ENCODE measurements at regions not wholly inside any gene's neighbourhood (a gene's known extent, or its start where the extent isn't known, plus 50 kb on each side); places are given as distances from the start of the nearest gene placed in this dataset.

GRCh38 chr15:62957130-62957529 is 85.4 kb upstream of the TPM1 start:
- H3K4me3 ChIP-seq (replicated peaks; ENCODE audit: insufficient read depth, low read length) = no peak overlapping the region

DNA sequence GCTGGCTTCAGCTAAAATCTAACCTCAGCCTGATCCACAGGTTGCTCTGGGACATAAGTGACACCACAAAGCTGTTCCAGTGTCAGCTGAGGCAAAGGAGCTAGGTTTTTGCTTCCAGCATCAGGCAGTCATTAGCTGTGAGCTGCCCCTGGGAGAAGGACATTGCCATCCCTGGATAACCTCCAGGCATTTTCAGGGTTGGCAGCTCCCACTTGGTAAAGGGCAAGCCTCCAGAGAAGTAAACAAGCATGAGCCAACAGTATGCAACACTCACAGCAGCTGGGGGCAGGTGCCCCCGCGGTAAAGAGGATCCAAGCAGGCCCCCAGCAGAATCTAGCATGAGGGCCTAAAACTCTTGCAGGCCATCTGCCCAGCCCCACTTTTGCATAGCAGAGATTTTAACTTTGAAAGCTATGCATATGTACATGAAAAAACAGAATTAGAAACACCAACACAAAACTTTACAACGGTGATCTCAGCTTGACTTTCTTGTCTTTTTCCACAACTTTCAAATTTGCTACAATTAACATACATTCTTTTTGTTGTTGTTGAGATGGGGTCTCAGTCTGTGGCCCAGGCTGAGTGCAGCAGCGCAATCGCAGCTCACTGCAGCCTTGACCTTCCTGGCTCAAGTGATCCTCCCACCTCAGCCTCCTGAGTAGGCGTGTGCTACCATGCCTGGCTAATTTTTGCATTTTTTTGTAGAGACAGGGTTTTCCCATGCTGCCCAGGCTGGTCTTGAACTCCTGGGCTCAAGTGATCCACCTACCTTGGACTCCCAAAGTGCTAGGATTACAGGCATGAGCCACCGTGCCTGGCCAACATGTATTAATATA is 83.8 kb upstream of the TPM1 start:
- H3K4me3 ChIP-seq (replicated peaks; ENCODE audit: insufficient read depth, low read length) = no peak overlapping the region
- no peaks in the 10 kb centered on the region for H3K27me3 ChIP-seq (ENCODE audit: insufficient read depth, poor library complexity, severe bottlenecking)
- DNase-seq (ENCODE audit: low read depth in 1 of 2, low spot score in 1 of 2) = no peak
- H3K27ac ChIP-seq (replicated peaks) = no peak overlapping the region
- TF ChIP-seq, protein P1, sequence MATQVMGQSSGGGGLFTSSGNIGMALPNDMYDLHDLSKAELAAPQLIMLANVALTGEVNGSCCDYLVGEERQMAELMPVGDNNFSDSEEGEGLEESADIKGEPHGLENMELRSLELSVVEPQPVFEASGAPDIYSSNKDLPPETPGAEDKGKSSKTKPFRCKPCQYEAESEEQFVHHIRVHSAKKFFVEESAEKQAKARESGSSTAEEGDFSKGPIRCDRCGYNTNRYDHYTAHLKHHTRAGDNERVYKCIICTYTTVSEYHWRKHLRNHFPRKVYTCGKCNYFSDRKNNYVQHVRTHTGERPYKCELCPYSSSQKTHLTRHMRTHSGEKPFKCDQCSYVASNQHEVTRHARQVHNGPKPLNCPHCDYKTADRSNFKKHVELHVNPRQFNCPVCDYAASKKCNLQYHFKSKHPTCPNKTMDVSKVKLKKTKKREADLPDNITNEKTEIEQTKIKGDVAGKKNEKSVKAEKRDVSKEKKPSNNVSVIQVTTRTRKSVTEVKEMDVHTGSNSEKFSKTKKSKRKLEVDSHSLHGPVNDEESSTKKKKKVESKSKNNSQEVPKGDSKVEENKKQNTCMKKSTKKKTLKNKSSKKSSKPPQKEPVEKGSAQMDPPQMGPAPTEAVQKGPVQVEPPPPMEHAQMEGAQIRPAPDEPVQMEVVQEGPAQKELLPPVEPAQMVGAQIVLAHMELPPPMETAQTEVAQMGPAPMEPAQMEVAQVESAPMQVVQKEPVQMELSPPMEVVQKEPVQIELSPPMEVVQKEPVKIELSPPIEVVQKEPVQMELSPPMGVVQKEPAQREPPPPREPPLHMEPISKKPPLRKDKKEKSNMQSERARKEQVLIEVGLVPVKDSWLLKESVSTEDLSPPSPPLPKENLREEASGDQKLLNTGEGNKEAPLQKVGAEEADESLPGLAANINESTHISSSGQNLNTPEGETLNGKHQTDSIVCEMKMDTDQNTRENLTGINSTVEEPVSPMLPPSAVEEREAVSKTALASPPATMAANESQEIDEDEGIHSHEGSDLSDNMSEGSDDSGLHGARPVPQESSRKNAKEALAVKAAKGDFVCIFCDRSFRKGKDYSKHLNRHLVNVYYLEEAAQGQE (IDR thresholded peaks at IDR 0.05; ENCODE audit: insufficient replicate concordance, low read depth) = no peak
- no peak for TF ChIP-seq CTCF (IDR thresholded peaks at IDR 0.05; ENCODE audit: insufficient read depth, low read length)
- no peak for TF ChIP-seq POLR2AphosphoS5 (IDR thresholded peaks at IDR 0.05; ENCODE audit: low read depth)

More at GRCh38 chr15:62957130-62957529, 85.4 kb upstream of the TPM1 start:
- Histone ChIP-seq H3K27me3 (ENCODE audit: insufficient read depth, poor library complexity, severe bottlenecking) (no peaks in the 10 kb centered on the region), H3K27ac (replicated peaks) (no peak overlapping the region)
- no peak for DNase-seq (ENCODE audit: low read depth in 1 of 2, low spot score in 1 of 2)
- TF ChIP-seq CTCF (IDR thresholded peaks at IDR 0.05; ENCODE audit: insufficient read depth, low read length) = no peak
- no peak for TF ChIP-seq POLR2AphosphoS5 (IDR thresholded peaks at IDR 0.05; ENCODE audit: low read depth)
- TF ChIP-seq SPI1 (IDR thresholded peaks at IDR 0.05; ENCODE audit: borderline replicate concordance, low read depth) = no peak
- TF ChIP-seq, protein P1 (IDR thresholded peaks at IDR 0.05; ENCODE audit: insufficient replicate concordance, low read depth) = no peak
- no peak for TF ChIP-seq GABPA (IDR thresholded peaks at IDR 0.05; ENCODE audit: low read depth)

- Histone ChIP-seq H3K27me3 (ENCODE audit: insufficient read depth, poor library complexity, severe bottlenecking) (peaks cover 2% of the 10 kb centered on the region), H3K4me3 (replicated peaks; ENCODE audit: insufficient read depth, low read length) (no peak overlapping the region), H3K27ac (replicated peaks) (no peak overlapping the region)
- no peak for DNase-seq (ENCODE audit: low read depth in 1 of 2, low spot score in 1 of 2)
- no peak for TF ChIP-seq POLR2AphosphoS5 (IDR thresholded peaks at IDR 0.05; ENCODE audit: low read depth)
- TF ChIP-seq SPI1 (IDR thresholded peaks at IDR 0.05; ENCODE audit: borderline replicate concordance, low read depth) = no peak
Observed at GRCh38 chr15:62961134-62961533, 81.4 kb upstream of the TPM1 start.

DNA sequence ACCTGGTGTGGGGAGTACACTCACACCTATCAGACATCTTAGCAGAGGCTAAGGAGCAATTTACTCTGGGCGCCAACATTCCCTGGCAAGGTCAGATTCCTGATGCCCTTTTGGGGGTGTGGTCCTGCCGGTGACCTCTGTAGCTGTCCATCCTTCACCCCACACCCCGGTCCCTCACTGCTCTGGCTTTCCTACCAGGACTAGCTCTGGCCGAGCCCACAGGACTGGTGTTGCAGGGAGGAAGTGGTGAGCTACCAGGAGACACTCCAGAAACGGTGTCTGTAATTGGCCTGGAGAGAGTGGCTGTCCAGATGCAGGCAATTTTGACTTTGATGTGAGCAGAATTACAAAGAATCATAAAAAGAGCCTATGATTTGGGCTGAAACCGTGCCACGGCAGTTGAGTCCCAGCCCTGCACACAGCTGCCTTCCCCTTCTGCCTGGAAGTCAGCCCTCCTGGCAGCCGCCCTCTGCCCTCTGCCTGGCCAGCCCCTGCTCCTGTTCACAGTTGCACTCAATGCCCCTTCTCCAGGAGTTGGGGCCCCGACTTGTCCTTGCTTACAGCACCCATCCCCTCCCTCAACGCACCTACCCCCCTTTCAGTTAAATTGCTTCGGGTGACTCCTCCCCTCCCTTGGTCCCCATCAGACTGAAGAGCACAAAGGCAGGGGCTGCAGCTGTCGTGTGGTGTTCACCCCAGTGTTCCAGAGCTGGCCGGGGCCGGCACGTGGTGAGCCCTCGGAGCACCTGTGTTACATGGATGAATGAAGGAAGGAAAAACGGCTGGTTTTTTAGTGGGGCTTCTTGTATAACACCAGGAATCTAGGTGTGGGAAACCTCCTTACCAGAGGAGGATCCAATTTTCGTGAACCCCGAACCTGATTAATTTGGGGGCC is 80.2 kb upstream of the TPM1 start:
- TF ChIP-seq, protein P1 (IDR thresholded peaks at IDR 0.05; ENCODE audit: insufficient replicate concordance, low read depth) = no peak
- no peak for TF ChIP-seq POLR2AphosphoS5 (IDR thresholded peaks at IDR 0.05; ENCODE audit: low read depth)
- TF ChIP-seq SPI1 (IDR thresholded peaks at IDR 0.05; ENCODE audit: borderline replicate concordance, low read depth) = no peak
- no peak for TF ChIP-seq CTCF (IDR thresholded peaks at IDR 0.05; ENCODE audit: insufficient read depth, low read length)
- TF ChIP-seq GABPA (IDR thresholded peaks at IDR 0.05; ENCODE audit: low read depth) = no peak
- DNase-seq (ENCODE audit: low read depth in 1 of 2, low spot score in 1 of 2) = no peak
- Histone ChIP-seq H3K27me3 (ENCODE audit: insufficient read depth, poor library complexity, severe bottlenecking) (peaks cover 2% of the 10 kb centered on the region), H3K27ac (replicated peaks) (no peak overlapping the region), H3K4me3 (replicated peaks; ENCODE audit: insufficient read depth, low read length) (no peak overlapping the region)
